ENCODE measurements at regions not wholly inside any gene's neighbourhood (a gene's known extent, or its start where the extent isn't known, plus 50 kb on each side); places are given as distances from the start of the nearest gene placed in this dataset.

DNA sequence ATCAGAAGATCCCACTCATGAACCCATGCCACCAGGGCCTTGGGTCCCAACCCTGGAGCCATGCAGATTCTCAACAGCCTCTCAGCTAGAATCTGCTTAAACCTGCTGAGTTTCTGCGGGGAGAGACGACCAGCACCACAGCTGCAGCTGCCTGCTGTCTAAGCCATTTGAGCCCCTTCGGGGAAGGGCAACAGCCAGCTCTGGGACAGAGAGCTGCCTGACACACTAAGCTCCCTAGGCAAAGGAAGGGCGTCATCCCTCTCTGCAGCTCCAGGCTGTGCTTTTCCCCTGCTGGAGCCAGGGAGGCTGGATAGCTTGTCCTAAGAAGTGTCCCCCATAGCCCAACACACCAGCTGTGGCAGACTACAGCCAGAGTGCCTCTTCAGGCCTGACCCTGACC, 182.5 kb downstream of the OTOR start:
- TF ChIP-seq, protein P1, sequence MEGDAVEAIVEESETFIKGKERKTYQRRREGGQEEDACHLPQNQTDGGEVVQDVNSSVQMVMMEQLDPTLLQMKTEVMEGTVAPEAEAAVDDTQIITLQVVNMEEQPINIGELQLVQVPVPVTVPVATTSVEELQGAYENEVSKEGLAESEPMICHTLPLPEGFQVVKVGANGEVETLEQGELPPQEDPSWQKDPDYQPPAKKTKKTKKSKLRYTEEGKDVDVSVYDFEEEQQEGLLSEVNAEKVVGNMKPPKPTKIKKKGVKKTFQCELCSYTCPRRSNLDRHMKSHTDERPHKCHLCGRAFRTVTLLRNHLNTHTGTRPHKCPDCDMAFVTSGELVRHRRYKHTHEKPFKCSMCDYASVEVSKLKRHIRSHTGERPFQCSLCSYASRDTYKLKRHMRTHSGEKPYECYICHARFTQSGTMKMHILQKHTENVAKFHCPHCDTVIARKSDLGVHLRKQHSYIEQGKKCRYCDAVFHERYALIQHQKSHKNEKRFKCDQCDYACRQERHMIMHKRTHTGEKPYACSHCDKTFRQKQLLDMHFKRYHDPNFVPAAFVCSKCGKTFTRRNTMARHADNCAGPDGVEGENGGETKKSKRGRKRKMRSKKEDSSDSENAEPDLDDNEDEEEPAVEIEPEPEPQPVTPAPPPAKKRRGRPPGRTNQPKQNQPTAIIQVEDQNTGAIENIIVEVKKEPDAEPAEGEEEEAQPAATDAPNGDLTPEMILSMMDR (optimal IDR thresholded peaks at IDR 0.05 in 1 of 3, IDR thresholded peaks at IDR 0.05 in 1 of 3, conservative IDR thresholded peaks at IDR 0.05 in 1 of 3; ENCODE audit: extremely low read depth in 1 of 3, insufficient read depth in 2 of 3, low read length in 3 of 3), result no peak
- no peak for TF ChIP-seq EZH2 (IDR thresholded peaks at IDR 0.05; ENCODE audit: low read length)

Measured in keratinocyte (primary cell).